ENCODE measurements at regions not wholly inside any gene's neighbourhood (a gene's known extent, or its start where the extent isn't known, plus 50 kb on each side); places are given as distances from the start of the nearest gene placed in this dataset.

- no peak for TF ChIP-seq GATA1 (IDR thresholded peaks at IDR 0.05; ENCODE audit: low read depth, low read length)
- TF ChIP-seq POLR2A (IDR thresholded peaks at IDR 0.05; ENCODE audit: low read length): no peak
- DNase-seq: no peak
Measured at GRCh38 chr21:43282358-43283120, 113.7 kb downstream of the CRYAA start.

GRCh38 chr21:43281661-43282357 lies 113.0 kb downstream of the CRYAA start:
- no peak for DNase-seq
- TF ChIP-seq GATA1 (IDR thresholded peaks at IDR 0.05; ENCODE audit: low read depth, low read length): no peak
- TF ChIP-seq POLR2A (IDR thresholded peaks at IDR 0.05; ENCODE audit: low read length): no peak

GRCh38 chr21:43280949-43281633 lies 112.3 kb downstream of the CRYAA start:
- DNase-seq: no peak
- TF ChIP-seq POLR2A (IDR thresholded peaks at IDR 0.05; ENCODE audit: low read length): no peak
- TF ChIP-seq GATA1 (IDR thresholded peaks at IDR 0.05; ENCODE audit: low read depth, low read length): no peak

- no peak for DNase-seq
- TF ChIP-seq POLR2A (IDR thresholded peaks at IDR 0.05; ENCODE audit: low read length) (no peak), GATA1 (IDR thresholded peaks at IDR 0.05; ENCODE audit: low read depth, low read length) (no peak)
Measured at GRCh38 chr21:43279578-43279894, 110.7 kb downstream of the CRYAA start.

GRCh38 chr21:43278766-43279577 lies 110.2 kb downstream of the CRYAA start:
- no peak for TF ChIP-seq POLR2A (IDR thresholded peaks at IDR 0.05; ENCODE audit: low read length)
- no peak for TF ChIP-seq GATA1 (IDR thresholded peaks at IDR 0.05; ENCODE audit: low read depth, low read length)

GRCh38 chr21:43278359-43278758 lies 109.6 kb downstream of the CRYAA start:
- TF ChIP-seq GATA1 (IDR thresholded peaks at IDR 0.05; ENCODE audit: low read depth, low read length): no peak
- no peak for TF ChIP-seq POLR2A (IDR thresholded peaks at IDR 0.05; ENCODE audit: low read length)

More at GRCh38 chr21:43278766-43279577, 110.2 kb downstream of the CRYAA start:
- DNase-seq: no peak

DNA sequence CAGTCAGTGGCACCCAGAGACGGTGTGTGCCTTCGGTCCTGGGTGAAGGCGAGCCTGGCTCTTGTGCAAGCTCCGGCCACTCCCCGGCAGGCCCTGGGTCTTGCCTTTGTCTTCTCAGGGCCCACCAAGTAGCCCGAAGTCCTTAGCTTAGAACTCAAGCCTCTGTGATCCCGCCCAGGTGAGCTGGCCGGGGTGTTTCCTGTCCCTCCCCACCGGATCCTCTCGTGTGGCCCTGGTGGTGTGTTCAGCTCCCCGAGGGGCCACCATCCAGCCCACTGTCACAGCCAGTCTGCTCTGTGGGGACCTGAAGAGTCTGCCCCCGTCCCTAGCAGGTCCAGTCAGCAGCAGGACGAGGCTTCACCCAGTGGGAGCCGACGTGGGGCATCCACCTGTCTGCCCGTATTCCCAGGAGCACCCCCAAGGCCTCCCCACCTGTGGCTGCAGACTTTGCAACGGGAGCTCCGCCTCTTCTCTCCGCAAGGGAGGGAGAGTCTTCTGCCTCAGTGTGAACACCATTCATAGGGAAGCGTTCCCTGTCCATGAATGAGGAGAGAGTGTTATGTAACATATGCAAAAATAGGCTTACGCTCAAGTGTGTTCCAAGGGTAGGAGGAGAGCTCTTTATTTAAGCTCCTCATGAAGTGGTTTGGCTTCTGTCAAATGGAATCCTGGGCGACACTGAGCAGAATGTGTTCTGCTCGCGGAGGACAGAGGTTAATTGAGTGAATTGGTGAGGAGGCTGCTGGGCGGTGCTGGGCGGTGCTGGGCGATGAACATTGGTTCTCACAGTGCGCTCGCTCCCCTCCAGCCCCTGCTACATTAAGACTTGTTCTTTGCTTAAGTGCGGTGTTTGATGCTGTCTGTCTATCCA lies 108.9 kb downstream of the CRYAA start:
- DNase-seq: no peak
- no peak for TF ChIP-seq GATA1 (IDR thresholded peaks at IDR 0.05; ENCODE audit: low read depth, low read length)
- no peak for TF ChIP-seq POLR2A (IDR thresholded peaks at IDR 0.05; ENCODE audit: low read length)

More at GRCh38 chr21:43278359-43278758, 109.6 kb downstream of the CRYAA start:
- DNase-seq: no peak

GRCh38 chr21:43276811-43277210 lies 108.0 kb downstream of the CRYAA start:
- TF ChIP-seq POLR2A (IDR thresholded peaks at IDR 0.05; ENCODE audit: low read length) (no peak), GATA1 (IDR thresholded peaks at IDR 0.05; ENCODE audit: low read depth, low read length) (no peak)

GRCh38 chr21:43275421-43276211 lies 106.8 kb downstream of the CRYAA start:
- DNase-seq: no peak
- TF ChIP-seq POLR2A (IDR thresholded peaks at IDR 0.05; ENCODE audit: low read length): no peak
- TF ChIP-seq GATA1 (IDR thresholded peaks at IDR 0.05; ENCODE audit: low read depth, low read length): no peak

More at GRCh38 chr21:43276811-43277210, 108.0 kb downstream of the CRYAA start:
- DNase-seq: no peak

DNA sequence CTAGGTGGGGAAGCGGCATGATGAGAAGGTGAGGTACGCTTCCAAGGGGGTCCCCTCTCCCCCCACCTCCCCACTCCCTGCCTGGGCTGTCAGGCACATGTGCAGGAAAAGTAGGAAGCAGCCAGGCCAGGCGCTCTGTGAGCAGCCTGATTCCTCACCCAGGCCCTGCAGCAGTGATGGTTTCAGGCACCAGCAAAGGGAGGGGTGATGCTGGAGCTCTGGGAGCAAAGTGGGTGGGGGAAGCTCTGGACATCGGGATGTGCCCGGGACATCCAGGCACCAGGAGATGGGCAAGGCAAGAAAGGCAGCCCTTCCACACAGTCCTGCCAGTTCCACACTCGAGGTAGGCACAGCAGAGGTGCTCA lies 106.1 kb downstream of the CRYAA start:
- no peak for DNase-seq
- no peak for TF ChIP-seq GATA1 (IDR thresholded peaks at IDR 0.05; ENCODE audit: low read depth, low read length)
- TF ChIP-seq POLR2A (IDR thresholded peaks at IDR 0.05; ENCODE audit: low read length): no peak

DNA sequence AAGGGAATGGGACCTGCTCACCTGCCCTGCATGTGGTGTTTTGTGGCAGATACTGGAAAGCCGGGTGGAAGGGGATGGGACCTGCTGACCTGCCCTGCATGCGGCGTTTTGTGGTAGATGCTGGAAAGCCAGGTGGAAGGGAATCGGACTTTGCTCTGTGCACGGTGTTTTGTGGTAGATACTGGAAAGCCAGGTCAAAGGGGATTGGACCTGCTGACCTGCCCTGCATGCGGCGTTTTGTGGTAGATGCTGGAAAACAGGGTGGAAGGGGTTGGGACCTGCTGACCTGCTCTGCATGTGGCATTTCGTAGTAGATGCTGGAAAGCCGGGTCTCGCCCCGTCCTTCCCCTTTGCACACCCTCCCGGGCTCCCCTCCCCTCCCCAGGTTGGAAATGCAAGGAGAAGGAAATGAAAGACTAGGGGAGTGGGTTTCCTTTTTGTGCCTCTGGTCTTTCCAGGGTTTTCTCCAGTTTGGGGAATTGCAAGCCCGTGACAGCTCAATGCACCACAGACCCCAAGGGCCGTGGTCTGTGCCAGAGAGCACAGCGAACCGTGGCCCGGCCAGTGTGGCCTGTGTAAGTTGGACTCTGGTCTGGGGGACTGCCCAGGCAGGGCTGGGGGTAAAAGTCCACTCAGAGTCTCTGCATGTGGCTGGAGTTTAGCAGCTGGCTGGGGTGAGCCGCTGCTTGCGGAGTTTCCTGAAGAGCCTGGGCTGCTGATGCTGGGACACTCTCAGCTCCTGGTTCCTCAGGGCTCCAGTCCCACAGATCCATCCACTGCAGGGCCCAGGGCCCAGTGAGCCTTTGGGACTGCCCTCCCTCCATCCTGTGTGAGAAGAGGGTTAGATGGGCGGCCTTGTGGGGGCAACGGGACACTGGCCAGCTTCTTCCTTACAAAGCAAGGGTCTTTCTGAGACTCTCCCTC lies 105.5 kb downstream of the CRYAA start:
- TF ChIP-seq GATA1 (IDR thresholded peaks at IDR 0.05; ENCODE audit: low read depth, low read length) (no peak), POLR2A (IDR thresholded peaks at IDR 0.05; ENCODE audit: low read length) (no peak)
- no peak for DNase-seq
